ENCODE measurements at regions not wholly inside any gene's neighbourhood (a gene's known extent, or its start where the extent isn't known, plus 50 kb on each side); places are given as distances from the start of the nearest gene placed in this dataset.
A peak's percentile ranks its signal among the peaks of the same experiment; 100 is the strongest.

DNA sequence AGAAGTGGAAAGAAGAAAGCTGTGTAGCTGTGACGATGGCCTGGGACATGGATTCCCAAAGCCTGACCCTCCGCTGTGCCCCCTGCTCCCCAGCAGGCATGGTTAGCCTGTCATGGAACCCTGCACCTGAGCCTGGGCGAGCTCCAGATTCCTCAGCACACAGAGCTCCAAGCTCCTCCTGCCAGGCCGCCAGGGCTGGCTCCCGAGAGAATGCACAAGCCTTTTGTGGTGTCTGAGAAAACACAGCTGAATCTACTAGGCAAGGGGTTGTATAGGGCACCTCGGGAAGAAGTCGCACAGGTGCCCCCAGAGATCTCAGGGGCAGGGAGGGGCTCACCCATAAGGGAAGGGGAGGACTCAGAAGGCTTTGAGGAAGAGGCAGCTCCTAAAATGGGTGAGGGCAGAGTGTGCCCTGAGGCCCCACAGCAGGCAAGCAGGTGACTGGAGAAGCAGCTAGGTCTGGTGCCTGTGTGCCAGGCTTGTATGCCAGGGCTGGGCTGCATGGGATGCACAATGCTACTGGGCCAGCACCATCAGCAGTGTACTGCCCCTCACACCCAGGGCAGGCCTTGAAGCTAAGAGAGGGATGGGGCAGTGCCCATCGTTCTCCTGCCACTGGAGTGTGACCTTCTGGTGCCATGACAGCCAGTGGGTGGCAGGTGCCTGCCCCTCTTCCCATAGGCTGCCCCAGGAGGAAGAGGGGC, 64.3 kb upstream of the CD93 start (continued):
- no peak for TF ChIP-seq THRAP3 (IDR thresholded peaks at IDR 0.05; ENCODE audit: borderline replicate concordance)
- TF ChIP-seq ZBTB7A (IDR thresholded peaks at IDR 0.05; ENCODE audit: borderline replicate concordance, control insufficient read depth, low read depth, low read length) = no peak

DNA sequence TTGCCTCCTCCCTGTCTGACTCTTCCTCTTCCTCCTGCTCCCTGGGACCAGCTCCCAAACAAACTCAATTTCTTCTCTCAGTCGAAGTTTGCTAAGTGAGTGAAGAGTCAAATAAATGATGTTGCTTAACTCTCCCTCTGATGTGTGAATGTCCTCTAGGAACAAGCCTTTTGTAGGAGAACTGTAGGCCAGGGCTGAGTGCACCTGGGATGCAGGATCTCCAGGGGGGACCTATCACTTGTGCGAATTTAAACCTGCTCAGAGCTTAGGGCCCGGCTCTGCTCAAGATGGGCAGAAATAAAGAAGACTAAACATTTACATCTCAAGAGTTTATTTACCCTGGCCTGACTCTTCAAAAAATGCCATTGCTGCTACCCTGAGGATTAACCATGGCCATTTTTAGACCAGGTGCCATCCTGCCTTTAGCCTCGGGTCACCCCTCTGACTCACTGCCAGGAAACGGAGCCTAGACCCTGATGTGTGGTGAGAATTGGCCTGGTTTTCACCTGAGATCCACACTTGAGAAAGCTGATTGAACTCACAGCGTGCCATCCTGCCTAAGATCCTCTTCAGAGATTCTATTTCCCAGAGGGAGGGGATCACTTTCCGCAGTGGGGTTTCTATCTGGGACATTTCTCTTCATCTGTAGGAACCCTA, 63.6 kb upstream of the CD93 start:
- FAIRE-seq = no peak
- ChIA-PET POLR2A (interaction anchor here (0.9 to 8.2 kb wide), 8 partner anchors 9 to 151 kb away, joined by 3 to 109 read pairs (median 6); no protein-coding TSS in a partner anchor), CTCF (ENCODE audit: low intra/inter-chr PET ratio) (no interaction called here)
- no peak for ATAC-seq
- Histone ChIP-seq H3K9ac (ENCODE audit: insufficient read depth in 1 of 2, low read depth in 2 of 2, low read length in 2 of 2) (peak overlapping the region; percentile 92 to 98; a peak in 3 of 4 replicates), H3K4me2 (ENCODE audit: insufficient read depth, low read length) (peak overlapping the region; percentile 92), H4K20me1 (replicated peaks; ENCODE audit: control insufficient read depth, insufficient read depth, low read length) (no peaks in the 10 kb centered on the region), H3K9me1 (ENCODE audit: control insufficient read depth, insufficient read depth, low read length) (no peaks in the 10 kb centered on the region), H3K9me3 (replicated peaks; ENCODE audit: control insufficient read depth, insufficient read depth, low read depth, low read length) (no peaks in the 10 kb centered on the region), H3K4me1 (replicated peaks in 1 of 2; ENCODE audit: control insufficient read depth in 2 of 2, insufficient read depth in 2 of 2, low read length in 2 of 2) (peaks cover 71 to 92% of the 10 kb centered on the region in 2 experiments), H3K79me2 (ENCODE audit: control insufficient read depth, insufficient read depth, low read length) (peaks cover 19% of the 10 kb centered on the region), H3K27me3 (ENCODE audit: control insufficient read depth in 2 of 2, insufficient read depth in 2 of 2, low read length in 2 of 2) (no peaks in the 10 kb centered on the region), H2AFZ (ENCODE audit: low read depth, low read length) (0 out of 2 replicates have a peak overlapping the region, but pooled peaks have one; percentile 53), H3K36me3 (ENCODE audit: control insufficient read depth, insufficient read depth, low read length) (no peaks in the 10 kb centered on the region; the same call in 2 of the 3 replicates), H3K27ac (ENCODE audit: extremely low read depth, low read depth, low read length) (peak overlapping the region; percentile 99), H3K4me3 (peak overlapping the region; percentile 46)
- no TSS peak for BruUV-seq (replicated peaks)
- intact Hi-C loops (cut with micrococcal nuclease) = loop anchor here (2.0 kb wide), 1 partner anchor 17 kb away; no protein-coding TSS in a partner anchor
- DNase-seq (ENCODE audit: extremely low read depth in 1 of 4, low spot score in 3 of 4) = peak in 1 of 4 experiments; percentile 3
- in situ Hi-C loops (cut with MboI) = no loop called here
- 51% methylated on average over 6 of the region's 7 CpGs for WGBS (ENCODE audit: insufficient coverage, low coverage, missing lambda C conversion rate)
- TF ChIP-seq, protein P1, sequence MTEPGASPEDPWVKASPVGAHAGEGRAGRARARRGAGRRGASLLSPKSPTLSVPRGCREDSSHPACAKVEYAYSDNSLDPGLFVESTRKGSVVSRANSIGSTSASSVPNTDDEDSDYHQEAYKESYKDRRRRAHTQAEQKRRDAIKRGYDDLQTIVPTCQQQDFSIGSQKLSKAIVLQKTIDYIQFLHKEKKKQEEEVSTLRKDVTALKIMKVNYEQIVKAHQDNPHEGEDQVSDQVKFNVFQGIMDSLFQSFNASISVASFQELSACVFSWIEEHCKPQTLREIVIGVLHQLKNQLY (CRISPR knock-in tag; conservative IDR thresholded peaks at IDR 0.05) = no peak
- TF ChIP-seq, protein P2, sequence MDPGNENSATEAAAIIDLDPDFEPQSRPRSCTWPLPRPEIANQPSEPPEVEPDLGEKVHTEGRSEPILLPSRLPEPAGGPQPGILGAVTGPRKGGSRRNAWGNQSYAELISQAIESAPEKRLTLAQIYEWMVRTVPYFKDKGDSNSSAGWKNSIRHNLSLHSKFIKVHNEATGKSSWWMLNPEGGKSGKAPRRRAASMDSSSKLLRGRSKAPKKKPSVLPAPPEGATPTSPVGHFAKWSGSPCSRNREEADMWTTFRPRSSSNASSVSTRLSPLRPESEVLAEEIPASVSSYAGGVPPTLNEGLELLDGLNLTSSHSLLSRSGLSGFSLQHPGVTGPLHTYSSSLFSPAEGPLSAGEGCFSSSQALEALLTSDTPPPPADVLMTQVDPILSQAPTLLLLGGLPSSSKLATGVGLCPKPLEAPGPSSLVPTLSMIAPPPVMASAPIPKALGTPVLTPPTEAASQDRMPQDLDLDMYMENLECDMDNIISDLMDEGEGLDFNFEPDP (CRISPR knock-in tag; IDR thresholded peaks at IDR 0.05) = no peak
- TF ChIP-seq ZC3H4 (CRISPR knock-in tag; IDR thresholded peaks at IDR 0.05; ENCODE audit: borderline replicate concordance) (0 out of 2 replicates have a peak, but pooled peaks have one; percentile 3), FOXK1 (CRISPR knock-in tag; IDR thresholded peaks at IDR 0.05; ENCODE audit: borderline replicate concordance) (no peak), ELF1 (tag; IDR thresholded peaks at IDR 0.05) (0 out of 2 replicates have a peak, but pooled peaks have one; percentile 26), NR2C1 (IDR thresholded peaks at IDR 0.05) (no peak), NR2C1 (tag; IDR thresholded peaks at IDR 0.05) (no peak), POLR2G (IDR thresholded peaks at IDR 0.05; ENCODE audit: low read depth, low read length) (no peak), ETV1 (tag; conservative IDR thresholded peaks at IDR 0.05; ENCODE audit: low read depth) (no peak), RBM39 (optimal IDR thresholded peaks at IDR 0.05; ENCODE audit: low read depth, low read length) (no peak)
- TF ChIP-seq, protein P3, sequence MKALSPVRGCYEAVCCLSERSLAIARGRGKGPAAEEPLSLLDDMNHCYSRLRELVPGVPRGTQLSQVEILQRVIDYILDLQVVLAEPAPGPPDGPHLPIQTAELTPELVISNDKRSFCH (CRISPR knock-in tag; IDR thresholded peaks at IDR 0.05) = no peak
- TF ChIP-seq, protein P3 (tag; IDR thresholded peaks at IDR 0.05) = 0 out of 2 replicates have a peak, but pooled peaks have one; percentile 1
- TF ChIP-seq, protein P4, sequence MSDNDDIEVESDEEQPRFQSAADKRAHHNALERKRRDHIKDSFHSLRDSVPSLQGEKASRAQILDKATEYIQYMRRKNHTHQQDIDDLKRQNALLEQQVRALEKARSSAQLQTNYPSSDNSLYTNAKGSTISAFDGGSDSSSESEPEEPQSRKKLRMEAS (CRISPR knock-in tag; IDR thresholded peaks at IDR 0.05) = no peak
